ENCODE measurements at regions not wholly inside any gene's neighbourhood (a gene's known extent, or its start where the extent isn't known, plus 50 kb on each side); places are given as distances from the start of the nearest gene placed in this dataset.

GRCh38 chr7:112708236-112708635, 82.0 kb downstream of the TMEM168 start:
- no peak for DNase-seq (ENCODE audit: low spot score)

More at GRCh38 chr7:112708236-112708635, 82.0 kb downstream of the TMEM168 start:
- no peak for TF ChIP-seq CTCF (IDR thresholded peaks at IDR 0.05; ENCODE audit: poor library complexity, severe bottlenecking)
- H3K4me3 ChIP-seq (ENCODE audit: severe bottlenecking): no peak overlapping the region
- ATAC-seq (ENCODE audit: low read depth): no peak
- H3K36me3 ChIP-seq (ENCODE audit: low read depth): no peaks in the 10 kb centered on the region
- H3K27me3 ChIP-seq (ENCODE audit: insufficient read depth, poor library complexity, severe bottlenecking): no peaks in the 10 kb centered on the region
- H3K4me1 ChIP-seq (ENCODE audit: insufficient read depth, poor library complexity, severe bottlenecking): no peaks in the 10 kb centered on the region
- H3K27ac ChIP-seq (ENCODE audit: poor library complexity, severe bottlenecking): no peak overlapping the region
- H3K9me3 ChIP-seq (ENCODE audit: severe bottlenecking): no peaks in the 10 kb centered on the region
